Gastroesophageal sphincter (tissue), 3 donors: ENCODE measurements at regions not wholly inside any gene's neighbourhood (a gene's known extent, or its start where the extent isn't known, plus 50 kb on each side); places are given as distances from the start of the nearest gene placed in this dataset.

Experiments
- POLR2A ChIP-seq, 2 donors: fragments of 450-650 bp; IDR thresholded peaks; one replicate each; pipeline ENCODE4 v1.6.1; 2017; ENCODE audit warnings: antibody characterized with exemption in 2 of 2, mild to moderate bottlenecking in 2 of 2, moderate library complexity in 1 of 2
- POLR2AphosphoS5 ChIP-seq: sonication (generic); formaldehyde crosslinking; IDR thresholded peaks from one replicate; pipeline ENCODE4 v1.6.1; 2017; ENCODE audit warnings: antibody characterized with exemption
- TF ChIP-seq, protein P1 (sequence below), 4 experiments: fragments of 200-600 bp in 2 of 4; fragments of 450-650 bp in 2 of 4; sonication (generic) in 1 of 4; IDR thresholded peaks; one replicate each; pipeline ENCODE4 v1.5.1; 2017 to 2019; ENCODE audit warnings: antibody characterized with exemption in 4 of 4, mild to moderate bottlenecking in 2 of 4, moderate library complexity in 2 of 4

DNA sequence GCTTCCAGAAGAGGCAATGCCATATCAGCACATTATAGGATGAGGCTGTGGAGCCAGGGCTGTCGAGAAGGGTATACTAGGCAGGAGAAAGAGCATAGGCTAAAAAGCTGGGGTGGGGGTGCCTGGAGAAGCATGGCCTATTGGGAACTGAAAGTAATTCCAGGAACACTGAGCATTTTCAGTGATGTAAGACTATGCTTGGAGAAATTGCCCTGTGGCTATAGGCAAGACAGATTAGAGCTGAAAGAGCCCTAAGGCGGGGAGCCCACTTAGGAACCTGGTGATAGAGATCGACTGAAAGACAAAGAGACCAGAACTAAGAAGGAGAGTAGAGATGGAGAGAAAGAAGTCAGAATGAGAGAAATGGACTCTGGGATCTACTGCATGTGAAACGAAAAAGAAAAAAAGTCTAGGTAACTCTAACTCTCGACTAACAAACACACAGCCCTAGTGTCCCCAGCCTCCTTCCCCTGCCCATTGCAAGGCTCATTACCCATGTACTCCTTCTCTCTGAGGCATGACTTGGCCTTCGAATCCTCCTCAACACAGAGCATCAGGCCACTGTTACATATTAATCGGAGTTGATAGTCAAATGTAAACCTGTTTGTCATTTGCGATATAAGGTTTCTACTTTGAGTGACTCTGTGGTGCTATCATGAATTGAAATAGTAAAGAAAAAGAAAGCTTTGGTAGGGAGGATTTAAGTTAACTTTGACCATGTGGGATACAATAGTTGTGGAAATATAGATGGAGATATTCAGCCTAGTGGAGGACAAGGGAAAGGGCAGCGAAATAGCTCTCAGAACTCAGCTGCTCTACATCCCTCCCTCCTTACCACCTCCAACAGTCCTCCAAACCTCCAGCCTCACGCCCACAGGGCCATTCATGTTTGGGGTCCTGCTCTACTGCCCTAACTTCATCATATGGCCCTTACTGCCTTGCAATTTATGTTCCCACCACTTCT lies 52.3 kb upstream of the BMAL1 start:
- TF ChIP-seq, protein P1, sequence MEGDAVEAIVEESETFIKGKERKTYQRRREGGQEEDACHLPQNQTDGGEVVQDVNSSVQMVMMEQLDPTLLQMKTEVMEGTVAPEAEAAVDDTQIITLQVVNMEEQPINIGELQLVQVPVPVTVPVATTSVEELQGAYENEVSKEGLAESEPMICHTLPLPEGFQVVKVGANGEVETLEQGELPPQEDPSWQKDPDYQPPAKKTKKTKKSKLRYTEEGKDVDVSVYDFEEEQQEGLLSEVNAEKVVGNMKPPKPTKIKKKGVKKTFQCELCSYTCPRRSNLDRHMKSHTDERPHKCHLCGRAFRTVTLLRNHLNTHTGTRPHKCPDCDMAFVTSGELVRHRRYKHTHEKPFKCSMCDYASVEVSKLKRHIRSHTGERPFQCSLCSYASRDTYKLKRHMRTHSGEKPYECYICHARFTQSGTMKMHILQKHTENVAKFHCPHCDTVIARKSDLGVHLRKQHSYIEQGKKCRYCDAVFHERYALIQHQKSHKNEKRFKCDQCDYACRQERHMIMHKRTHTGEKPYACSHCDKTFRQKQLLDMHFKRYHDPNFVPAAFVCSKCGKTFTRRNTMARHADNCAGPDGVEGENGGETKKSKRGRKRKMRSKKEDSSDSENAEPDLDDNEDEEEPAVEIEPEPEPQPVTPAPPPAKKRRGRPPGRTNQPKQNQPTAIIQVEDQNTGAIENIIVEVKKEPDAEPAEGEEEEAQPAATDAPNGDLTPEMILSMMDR (IDR thresholded peaks at IDR 0.05): no peak
- TF ChIP-seq POLR2A (IDR thresholded peaks at IDR 0.05) (no peak), POLR2AphosphoS5 (no peak)
